HG02610 (cell line): ENCODE measurements at regions not wholly inside any gene's neighbourhood (a gene's known extent, or its start where the extent isn't known, plus 50 kb on each side); places are given as distances from the start of the nearest gene placed in this dataset.
"Not testable (repeated sequence)": the region's sequence is repeated elsewhere in the genome, so short reads cannot be mapped to it uniquely, and the experiment has no call there.

Experiments
- ATAC-seq: cut with Tn5 transposase; IDR thresholded peaks from one replicate; pipeline ENCODE4 v1.9.1; 2021; ENCODE audit warnings: mild to moderate bottlenecking, moderate library complexity; ENCODE audit not compliant: unreplicated experiment

DNA sequence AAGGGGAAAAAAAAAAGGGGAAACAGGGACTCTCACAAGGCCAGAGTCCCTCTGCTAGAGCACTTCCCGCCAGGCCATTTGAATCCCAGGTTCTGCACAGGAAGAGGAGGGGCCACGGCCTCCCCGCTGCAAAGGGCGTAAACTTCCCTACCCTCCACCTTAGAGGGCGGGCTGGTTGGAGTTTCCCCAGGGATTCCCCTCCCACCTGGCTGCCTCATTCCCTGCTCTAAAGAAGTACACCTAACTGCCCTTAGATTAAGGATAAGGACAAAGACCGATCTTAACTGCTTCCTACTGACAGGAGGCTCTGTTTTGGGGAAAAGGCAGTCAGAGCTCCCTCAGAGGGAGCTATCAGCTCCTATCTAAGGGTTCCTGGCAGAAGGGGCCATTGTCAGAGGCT lies 102.0 kb upstream of the ARMC3 start:
- ATAC-seq: no peak

DNA sequence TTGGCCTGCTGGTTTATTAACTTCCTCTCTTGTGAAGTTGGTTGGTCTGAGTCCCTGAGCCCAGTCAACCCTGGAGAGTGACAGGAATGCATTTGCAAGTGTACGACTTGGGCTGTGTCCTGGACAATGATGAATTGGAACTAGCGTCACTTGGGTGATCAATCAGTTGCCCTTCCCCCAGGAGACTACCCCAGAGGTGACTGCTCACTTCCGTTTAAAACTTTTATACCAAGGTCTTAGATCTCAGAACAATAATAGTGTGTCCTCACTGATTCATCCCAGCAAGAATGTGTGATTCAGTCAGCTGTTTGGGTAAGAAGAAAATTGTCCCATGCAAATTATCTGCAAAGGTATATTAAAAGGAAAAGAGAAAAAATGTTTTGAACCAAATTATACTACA lies 102.9 kb upstream of the ARMC3 start:
- no peak for ATAC-seq

DNA sequence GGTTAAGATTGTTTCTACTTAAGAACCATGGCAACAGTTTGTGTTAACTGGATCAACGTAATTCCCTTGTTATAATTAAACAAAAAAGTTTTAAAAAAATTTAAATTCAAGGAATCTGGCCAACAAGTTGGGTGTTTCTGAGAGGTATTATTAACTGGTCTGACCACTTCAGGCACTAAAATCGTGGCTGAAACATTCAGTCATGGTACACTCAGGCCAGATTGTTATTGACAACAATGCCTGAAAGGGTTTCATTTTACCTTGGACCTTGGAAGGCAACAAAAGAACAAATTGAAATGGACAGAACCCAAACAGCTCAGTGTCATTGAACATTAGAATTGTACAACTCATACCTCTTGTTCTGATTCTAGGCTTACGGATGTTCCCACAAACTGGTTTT lies 103.3 kb upstream of the ARMC3 start:
- ATAC-seq: no peak

DNA sequence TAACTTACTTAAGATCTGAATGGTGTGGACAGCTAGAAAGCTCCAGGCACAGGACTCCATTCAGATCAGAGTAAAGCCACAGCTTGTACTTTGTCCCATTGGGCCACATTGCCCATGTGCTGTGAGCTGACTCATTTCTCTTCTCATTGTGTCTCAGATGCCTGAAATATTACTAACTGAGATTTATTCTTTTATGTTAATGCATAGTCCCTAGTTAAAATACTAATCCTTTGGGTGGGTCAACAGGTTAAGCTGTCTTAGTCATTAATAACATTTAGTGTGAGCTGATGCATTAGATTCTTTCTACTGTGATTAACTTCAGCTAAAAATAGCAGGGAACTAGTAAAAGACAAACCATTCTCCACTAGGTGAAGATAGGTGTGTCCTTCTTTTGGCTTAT lies 104.7 kb upstream of the ARMC3 start:
- ATAC-seq: peak; percentile 68

DNA sequence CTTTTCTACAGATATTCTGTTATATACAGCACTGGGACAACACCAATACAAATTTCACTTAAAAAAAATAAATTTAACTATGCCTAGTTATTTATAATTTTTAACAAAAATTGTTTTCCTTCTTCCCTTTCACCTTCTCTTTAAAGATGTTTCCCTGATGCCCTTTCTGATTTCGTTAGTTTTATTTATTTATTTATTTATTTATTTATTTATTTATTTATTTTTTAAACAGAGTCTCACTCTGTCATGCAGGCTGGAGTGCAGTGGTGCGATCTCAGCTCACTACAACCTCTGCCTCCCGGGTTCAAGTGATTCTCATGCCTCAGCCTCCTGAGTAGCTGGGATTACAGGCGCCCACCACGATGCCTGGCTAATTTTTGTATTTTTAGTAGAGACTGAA lies 105.9 kb upstream of the ARMC3 start:
- not testable (repeated sequence) for ATAC-seq

DNA sequence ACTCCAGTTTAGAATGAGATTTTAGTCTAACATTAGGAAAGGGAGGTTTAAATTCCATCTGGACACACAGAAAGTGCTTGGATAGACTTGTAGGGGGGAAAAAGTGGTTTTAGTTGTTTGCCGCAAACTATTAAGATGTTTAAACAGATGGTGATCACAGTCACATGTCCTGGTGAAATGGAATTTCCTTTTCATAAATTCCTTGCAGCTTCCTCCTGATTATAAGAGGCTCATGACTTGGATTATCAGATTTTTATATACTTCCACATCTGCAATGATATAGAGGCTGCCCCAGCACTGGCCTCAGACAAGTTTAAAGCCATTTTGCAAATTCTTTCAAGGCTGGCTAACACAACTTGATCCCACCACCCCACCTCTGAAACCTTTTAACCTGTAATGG lies 106.4 kb upstream of the ARMC3 start:
- ATAC-seq: no peak

DNA sequence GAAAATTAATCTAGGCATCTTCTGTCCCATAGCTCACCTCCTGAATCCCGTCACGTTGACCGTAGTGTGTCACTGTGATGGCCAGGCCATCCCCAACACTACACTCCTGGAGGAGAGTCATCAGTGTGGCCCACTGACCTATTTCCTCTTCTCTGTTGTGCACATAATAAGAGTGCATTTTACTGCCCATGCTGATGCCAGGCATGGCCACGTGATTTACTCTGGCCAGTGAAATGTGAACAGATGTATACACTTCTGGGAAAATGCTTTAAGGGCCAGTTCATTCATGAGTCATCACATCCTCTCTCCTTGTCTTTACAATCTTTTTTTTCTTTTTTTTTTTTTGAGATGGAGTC lies 101.9 kb upstream of the PIP4K2A start:
- ATAC-seq: no peak

DNA sequence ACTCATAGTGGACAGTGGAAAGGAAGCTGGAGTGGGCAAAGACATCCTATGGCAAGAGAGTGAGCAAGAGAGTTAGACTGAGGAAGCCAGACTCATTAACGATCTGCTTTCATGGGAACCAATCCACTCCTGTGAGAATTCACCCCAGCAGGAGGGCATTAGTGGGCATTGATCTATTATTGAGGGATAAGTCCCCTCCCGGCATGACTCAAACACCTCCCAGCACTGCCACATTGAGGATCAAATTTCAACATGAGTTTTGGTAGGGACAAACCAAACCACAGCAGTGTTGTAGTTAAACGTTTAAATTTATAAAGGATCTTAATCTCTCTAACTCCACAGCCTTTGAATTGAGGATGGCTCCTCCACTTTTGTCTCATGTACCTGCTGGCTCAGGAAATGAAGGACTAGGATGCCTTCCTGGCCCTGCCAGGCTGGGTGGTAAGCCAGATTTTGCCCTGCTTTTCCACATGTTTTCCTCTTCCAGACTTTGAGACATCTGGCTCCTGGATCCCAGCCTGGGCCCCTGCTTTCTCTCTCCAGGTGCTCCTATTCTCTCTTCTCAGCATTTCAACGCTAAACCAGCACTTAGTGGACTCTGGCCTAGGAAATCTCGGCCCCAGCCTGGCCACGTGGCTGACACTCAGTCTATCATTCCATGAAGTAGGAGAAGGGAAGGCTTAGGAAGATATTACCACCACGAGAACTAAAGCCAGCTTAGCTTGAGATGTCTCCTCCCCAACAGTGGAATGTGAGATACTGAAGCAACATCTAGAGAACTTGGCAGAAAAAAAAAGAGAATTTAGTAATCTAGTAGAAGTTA lies 96.5 kb upstream of the PIP4K2A start:
- no peak for ATAC-seq

DNA sequence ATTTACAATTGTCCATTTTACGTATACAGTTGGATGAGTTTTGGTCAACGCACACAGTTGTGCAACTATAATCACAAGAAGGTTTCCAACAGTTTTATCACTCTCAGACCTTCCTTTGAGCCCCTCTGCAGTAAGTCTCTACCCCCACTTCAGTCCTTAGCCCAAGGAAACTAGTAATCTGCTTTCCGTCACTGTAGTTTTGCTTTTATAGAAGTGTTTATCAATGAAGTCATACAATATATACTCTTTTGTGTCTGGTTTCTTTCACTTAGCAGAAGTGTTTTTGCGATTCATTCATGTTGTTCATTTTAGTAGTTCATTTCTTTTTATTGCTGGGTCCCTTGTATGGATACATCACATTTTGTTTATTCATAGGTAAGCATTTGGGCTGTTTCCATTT lies 92.9 kb upstream of the PIP4K2A start:
- no peak for ATAC-seq

DNA sequence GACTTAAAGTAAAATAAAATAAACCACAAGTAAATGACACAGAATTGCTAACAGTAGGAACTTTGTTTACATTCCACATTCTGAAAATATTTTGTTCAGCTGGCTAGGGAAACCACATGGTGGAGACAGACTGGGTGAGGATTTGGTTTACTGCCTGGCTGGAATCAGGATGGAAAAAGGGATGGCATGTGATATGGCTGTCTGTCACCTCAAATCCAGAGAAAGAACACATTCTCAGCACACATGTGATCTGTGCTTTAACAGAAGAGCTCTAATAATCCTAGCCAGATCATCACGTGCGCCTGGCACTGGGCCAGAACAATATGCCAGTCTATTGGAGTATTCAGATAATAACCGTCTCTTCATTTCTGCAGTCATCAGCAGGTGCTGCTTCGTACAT lies 90.9 kb upstream of the PIP4K2A start:
- no peak for ATAC-seq

DNA sequence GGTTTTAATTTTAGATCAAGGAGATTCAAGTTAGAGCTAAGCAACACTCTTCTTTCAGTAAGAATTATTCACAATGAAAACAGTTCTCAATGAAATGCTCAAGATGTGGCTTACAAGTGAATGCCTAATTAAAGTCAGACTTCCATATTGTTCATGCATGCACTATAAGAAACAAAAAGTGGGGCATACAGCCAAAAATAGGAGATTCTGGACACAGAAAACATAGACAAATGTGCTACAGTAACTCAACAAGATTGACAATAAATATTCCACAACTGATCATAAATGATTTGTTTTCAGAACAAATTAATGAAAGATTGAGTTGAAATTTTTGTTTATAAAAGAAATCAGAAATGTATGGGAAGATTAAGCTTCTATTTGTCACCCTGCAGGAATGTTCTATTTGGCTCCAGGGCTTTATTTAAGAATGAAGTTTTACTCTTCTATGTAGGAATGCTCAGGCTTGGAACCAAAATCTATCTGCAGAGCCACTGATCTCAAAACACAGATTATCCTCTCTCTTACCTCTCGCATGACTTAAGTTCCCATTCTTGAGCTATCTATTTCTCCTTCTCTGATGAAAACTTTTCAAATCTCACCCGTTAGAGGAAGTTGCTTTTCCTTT lies 89.0 kb upstream of the PIP4K2A start:
- no peak for ATAC-seq

DNA sequence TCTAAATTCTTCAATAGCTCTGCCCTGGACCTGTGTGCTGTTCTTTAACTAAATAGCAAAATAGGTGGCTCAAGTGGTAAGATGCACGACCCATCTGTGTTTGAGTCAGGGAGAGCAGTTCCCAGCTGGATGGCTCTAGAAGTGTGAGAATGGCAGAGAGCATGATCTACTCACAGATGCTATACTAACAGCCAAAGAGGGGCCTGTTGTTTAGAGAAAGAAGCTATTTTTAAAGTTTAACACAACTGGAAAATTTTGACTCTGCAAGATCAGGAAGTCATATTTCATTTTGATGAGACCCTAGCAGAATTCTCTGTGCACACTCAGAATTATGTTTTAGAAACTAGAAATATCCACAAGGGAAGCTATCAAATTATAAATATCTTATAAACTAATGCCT lies 87.4 kb upstream of the PIP4K2A start:
- ATAC-seq: no peak

DNA sequence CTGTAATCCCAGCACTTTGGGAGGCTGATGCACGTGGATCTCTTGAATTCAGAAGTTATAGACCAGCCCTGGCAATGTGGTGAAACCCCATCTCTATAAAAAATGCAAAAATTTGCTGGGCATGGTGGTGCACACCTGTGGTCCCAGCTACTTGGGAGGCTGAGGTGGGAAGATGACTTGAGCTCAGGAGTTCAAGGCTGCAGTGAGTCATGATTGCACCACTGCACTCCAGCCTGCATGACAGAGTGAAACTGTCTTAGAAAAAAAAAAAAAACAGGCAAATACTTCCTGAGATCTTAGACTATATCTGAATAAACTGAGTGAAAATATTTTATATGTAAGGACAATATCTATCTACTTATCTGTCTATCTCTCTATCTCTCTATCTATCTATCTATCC lies 83.4 kb upstream of the PIP4K2A start:
- not testable (repeated sequence) for ATAC-seq

DNA sequence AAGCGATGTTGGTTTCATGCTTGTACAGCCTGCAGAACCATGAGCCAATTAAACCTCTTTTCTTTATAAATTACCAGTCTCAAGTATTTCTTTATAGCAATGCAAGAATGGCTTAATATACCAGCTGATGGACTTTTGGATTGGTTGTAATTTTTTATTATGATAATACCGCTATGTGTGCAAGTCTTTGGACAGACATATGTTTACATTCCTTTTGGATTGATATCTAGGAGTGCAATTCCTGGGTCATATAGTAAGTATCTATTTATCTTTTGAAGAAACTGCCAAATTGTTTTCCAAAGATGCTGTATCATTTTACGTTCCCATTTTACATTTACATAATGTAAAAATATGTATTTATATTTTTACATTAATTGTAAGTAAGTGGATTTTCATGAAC lies 81.2 kb upstream of the PIP4K2A start:
- no peak for ATAC-seq

DNA sequence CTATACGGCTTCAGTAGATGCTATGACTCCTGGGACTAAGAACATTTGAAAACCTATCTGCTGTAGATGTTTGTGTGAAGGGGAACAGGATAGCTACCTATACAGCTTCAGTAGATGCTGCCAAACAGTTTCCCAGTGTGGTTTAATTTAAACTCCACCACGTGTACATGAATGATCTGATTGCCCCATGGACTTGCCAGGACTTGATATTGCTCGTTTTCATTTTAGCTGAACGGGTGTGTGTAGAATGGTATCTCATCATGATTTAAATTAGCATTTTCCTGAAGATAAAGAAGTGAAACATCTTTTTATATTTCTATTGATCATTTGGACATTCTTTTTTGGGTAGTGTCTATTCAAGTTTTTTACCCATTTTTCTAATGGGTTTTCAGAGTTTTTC lies 77.8 kb upstream of the PIP4K2A start:
- no peak for ATAC-seq

DNA sequence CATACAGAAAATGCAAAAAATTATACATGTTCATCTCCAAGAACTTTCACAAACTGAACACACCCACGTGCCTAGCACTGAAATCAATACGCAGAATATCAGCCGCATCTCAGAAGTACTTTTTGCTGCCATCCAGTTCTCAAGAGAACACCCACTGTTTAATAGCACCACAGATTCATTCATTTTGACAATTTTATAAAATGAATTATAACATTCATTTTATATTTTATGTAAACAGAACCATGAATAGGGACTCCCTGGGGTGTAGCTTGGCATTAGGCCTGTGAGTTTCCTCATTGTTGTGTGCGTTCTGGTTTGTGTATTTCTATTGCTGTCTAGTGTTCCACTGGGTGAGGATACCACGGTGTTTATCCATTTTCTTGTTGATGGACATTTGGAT lies 77.3 kb upstream of the PIP4K2A start:
- no peak for ATAC-seq

DNA sequence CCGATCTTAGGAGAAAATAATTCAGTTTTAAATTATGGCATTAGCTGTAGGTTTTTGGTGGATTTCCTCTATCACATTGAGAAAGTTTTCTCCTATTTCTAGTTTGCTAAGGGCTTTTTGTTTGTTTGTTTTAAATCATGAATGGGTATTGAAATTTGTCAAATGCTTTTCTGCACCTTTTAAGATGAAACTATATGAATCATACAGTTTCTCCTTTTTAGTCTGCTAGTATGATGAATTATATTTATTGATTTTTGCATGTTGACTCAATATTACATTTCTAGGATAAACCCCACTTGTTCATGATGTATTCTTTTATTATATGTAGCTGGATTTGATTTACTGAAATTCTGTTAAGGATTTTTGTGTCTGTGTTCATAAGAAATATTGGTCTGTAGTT lies 70.3 kb upstream of the PIP4K2A start:
- no peak for ATAC-seq

DNA sequence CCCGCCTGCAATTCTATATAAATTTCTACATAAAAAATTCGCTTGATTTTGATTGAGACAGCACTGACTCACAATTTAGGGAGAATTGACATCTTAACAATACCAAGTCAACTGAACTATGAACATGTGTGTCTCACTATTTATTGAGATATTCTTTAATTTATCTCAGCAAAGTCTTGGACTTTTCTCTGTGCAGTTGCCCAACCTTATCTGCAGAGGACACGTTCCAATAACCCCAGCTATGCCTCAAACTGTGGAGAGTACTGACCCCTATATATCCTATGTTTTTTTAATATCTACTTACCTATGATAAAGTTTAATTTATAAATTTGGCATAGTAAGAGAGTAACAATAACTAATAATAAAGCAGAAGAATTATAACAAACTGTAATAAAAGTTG lies 69.4 kb upstream of the PIP4K2A start:
- no peak for ATAC-seq

DNA sequence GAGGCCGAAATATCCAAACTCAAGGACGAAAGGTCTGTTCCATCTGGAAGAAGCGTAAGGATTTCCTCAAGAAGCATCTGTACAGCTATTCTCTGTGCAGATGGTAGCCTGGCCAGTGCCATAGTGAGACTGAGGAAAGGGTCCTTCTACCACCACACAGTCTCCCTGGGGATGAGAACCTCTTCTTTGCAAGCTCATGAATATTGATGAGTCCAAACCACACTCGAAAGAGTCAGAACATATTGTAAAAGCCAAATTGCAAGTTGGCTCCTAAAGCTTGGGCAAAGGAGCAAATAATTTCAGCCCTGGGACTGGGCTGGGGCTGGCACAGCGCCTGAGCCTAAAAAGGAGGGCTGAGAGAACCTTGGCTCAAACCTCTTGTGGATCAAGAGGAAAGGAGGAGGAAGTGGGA lies 66.1 kb upstream of the PIP4K2A start:
- ATAC-seq: no peak

DNA sequence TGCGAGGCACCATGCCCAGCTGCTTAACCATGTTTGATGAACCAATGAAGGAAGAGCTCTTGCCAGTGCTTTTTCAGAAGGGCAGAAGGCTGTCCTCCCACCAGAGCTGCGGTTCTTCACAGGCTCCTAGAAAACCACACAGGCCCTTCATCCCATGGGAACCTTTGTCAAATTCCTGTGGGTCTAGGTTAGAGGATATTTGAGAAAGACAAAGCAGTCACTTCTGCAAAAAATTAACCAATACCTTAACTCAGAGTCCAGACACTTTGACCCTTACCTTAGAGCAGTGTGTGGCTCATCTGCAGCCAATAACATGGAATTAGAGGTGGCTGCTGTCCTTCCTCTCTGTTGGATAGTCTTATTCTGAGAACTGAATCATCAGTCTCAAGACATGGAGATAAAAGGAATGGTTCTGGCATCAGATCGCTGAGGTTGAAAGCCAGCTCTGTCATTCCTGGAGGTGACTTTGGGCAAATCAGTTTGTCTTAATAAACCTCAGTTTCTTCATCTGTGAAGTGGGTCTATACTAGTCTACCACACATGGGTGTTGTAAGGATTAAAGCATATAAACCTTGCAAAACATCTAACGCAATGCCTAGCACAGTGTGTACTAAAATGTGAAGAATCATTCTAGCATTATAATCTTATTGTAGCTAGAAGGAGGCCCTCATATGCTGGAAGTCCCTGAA lies 65.1 kb upstream of the PIP4K2A start:
- no peak for ATAC-seq

DNA sequence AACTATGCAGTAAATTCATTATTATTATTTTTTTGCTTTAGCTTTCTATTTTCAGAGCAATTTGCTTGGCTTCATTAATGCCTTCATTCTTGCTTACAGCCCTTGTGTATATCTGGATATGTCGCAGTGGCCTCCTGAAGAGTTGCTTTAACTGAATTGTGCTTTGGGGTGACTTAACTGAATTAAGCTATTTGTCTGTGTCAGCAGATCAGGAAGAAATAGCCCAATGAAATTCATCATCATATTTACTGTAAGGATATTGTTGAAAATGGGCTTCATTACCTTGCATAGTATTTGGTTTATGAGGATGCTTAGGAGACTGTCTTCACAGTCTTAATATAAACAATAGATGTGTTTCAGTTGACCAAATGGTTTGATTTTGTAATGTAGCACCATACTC lies 59.7 kb upstream of the PIP4K2A start:
- ATAC-seq: no peak

DNA sequence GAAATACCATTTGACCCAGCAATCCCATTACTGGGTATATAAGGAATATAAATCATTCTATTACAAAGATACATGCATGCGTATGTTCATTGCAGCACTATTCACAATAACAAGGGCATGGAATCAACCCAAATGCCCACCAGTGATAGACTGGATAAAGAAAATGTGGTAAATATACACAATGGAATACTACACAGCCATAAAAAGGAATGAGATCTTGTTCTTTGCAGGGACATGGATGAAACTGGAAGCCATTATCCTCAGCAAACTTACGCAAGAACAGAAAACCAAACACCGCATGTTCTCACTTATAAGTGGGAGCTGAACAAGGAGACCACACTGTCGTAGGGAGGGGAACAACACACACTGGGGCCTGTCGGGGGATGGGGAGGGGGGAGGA lies 57.3 kb upstream of the PIP4K2A start:
- ATAC-seq: not testable (repeated sequence)
